Esophagus squamous epithelium (tissue), 4 donors: ENCODE measurements at regions not wholly inside any gene's neighbourhood (a gene's known extent, or its start where the extent isn't known, plus 50 kb on each side); places are given as distances from the start of the nearest gene placed in this dataset.

Source experiments
- POLR2A ChIP-seq, 4 donors: fragments of 450-650 bp; IDR thresholded peaks; one replicate each; pipeline ENCODE4 v1.6.1; 2017; ENCODE audit warnings: antibody characterized with exemption in 4 of 4, mild to moderate bottlenecking in 4 of 4, moderate library complexity in 3 of 4
- TF ChIP-seq, protein P1 (sequence below), 6 experiments: fragments of 450-650 bp in 4 of 6; fragments of 200-600 bp in 2 of 6; sonication (generic) in 2 of 6; IDR thresholded peaks; one replicate each; pipeline ENCODE4 v1.5.1; 2016 to 2019; ENCODE audit warnings: antibody characterized with exemption in 6 of 6, mild to moderate bottlenecking in 4 of 6, moderate library complexity in 4 of 6

DNA sequence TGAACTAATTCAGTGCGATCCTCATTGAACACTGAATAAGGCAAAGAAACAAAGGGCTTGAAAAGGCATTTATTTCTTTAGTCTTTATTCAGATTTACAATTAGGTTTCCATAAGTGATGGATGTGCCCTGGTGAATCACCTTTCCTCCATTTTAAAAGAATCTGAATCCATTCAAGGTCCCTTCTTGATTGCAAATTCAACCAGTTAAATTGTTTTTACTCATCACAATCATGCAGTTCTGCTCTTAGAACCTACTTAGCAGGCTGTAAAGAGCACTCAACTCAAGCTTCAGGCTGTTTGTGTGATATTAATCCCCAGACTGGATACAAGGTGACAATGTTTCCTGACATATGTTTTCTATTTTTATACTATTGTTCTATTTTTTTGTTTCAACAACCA, 321.0 kb downstream of the TBC1D4 start:
- TF ChIP-seq, protein P1, sequence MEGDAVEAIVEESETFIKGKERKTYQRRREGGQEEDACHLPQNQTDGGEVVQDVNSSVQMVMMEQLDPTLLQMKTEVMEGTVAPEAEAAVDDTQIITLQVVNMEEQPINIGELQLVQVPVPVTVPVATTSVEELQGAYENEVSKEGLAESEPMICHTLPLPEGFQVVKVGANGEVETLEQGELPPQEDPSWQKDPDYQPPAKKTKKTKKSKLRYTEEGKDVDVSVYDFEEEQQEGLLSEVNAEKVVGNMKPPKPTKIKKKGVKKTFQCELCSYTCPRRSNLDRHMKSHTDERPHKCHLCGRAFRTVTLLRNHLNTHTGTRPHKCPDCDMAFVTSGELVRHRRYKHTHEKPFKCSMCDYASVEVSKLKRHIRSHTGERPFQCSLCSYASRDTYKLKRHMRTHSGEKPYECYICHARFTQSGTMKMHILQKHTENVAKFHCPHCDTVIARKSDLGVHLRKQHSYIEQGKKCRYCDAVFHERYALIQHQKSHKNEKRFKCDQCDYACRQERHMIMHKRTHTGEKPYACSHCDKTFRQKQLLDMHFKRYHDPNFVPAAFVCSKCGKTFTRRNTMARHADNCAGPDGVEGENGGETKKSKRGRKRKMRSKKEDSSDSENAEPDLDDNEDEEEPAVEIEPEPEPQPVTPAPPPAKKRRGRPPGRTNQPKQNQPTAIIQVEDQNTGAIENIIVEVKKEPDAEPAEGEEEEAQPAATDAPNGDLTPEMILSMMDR (IDR thresholded peaks at IDR 0.05) = no peak
- TF ChIP-seq POLR2A (IDR thresholded peaks at IDR 0.05) = no peak
